ENCODE measurements at regions not wholly inside any gene's neighbourhood (a gene's known extent, or its start where the extent isn't known, plus 50 kb on each side); places are given as distances from the start of the nearest gene placed in this dataset.

GRCh38 chrX:134075894-134076718, 90.7 kb upstream of the GPC3 start (continued):
- TF ChIP-seq ZNF609 (CRISPR knock-in tag; IDR thresholded peaks at IDR 0.05; ENCODE audit: borderline replicate concordance) (no peak), ZC3H11A (IDR thresholded peaks at IDR 0.05; ENCODE audit: low read depth, low read length) (no peak), BHLHE40 (IDR thresholded peaks at IDR 0.05; ENCODE audit: low read length) (peak; percentile 68)

- DNase-seq (ENCODE audit: extremely low read depth in 1 of 4, low spot score in 3 of 4), result no peak
- H3K9ac ChIP-seq (ENCODE audit: insufficient read depth in 1 of 2, low read depth in 2 of 2, low read length in 2 of 2), result no peak overlapping the region
- no peak overlapping the region for H2AFZ ChIP-seq (ENCODE audit: low read depth, low read length)
- in situ Hi-C loops (cut with MboI), result no loop called here
- H3K27me3 ChIP-seq (ENCODE audit: control insufficient read depth in 2 of 2, insufficient read depth in 2 of 2, low read length in 2 of 2), result no peaks in the 10 kb centered on the region
- ChIA-PET POLR2A (no interaction called here), CTCF (ENCODE audit: low intra/inter-chr PET ratio) (no interaction called here)
- ATAC-seq, result no peak
- no TSS peak for BruUV-seq (replicated peaks)
- no peaks in the 10 kb centered on the region for H3K36me3 ChIP-seq (ENCODE audit: control insufficient read depth, insufficient read depth, low read length)
- H3K27ac ChIP-seq (ENCODE audit: extremely low read depth, low read depth, low read length), result no peak overlapping the region
- FAIRE-seq, result no peak
- H3K9me3 ChIP-seq (replicated peaks; ENCODE audit: control insufficient read depth, insufficient read depth, low read depth, low read length), result no peaks in the 10 kb centered on the region
- H3K9me1 ChIP-seq (ENCODE audit: control insufficient read depth, insufficient read depth, low read length), result no peaks in the 10 kb centered on the region
- intact Hi-C loops (cut with micrococcal nuclease), result no loop called here
- H3K4me3 ChIP-seq, result no peak overlapping the region
- no peaks in the 10 kb centered on the region for H3K4me1 ChIP-seq (replicated peaks in 1 of 2; ENCODE audit: control insufficient read depth in 2 of 2, insufficient read depth in 2 of 2, low read length in 2 of 2)
- TF ChIP-seq, protein P1, sequence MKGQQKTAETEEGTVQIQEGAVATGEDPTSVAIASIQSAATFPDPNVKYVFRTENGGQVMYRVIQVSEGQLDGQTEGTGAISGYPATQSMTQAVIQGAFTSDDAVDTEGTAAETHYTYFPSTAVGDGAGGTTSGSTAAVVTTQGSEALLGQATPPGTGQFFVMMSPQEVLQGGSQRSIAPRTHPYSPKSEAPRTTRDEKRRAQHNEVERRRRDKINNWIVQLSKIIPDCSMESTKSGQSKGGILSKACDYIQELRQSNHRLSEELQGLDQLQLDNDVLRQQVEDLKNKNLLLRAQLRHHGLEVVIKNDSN (CRISPR knock-in tag; IDR thresholded peaks at IDR 0.05), result no peak
- TF ChIP-seq ARNT (IDR thresholded peaks at IDR 0.05), result no peak
- no peak for TF ChIP-seq FOS (IDR thresholded peaks at IDR 0.05; ENCODE audit: extremely low read depth, insufficient read length)
- TF ChIP-seq HCFC1 (IDR thresholded peaks at IDR 0.05; ENCODE audit: low read depth, low read length), result no peak
- no peak for TF ChIP-seq ZNF253 (CRISPR knock-in tag; conservative IDR thresholded peaks at IDR 0.05)
- no peak for TF ChIP-seq TCF3 (CRISPR knock-in tag; IDR thresholded peaks at IDR 0.05)
- no peak for TF ChIP-seq ELF1 (tag; IDR thresholded peaks at IDR 0.05)
- TF ChIP-seq JUND (IDR thresholded peaks at IDR 0.05; ENCODE audit: borderline replicate concordance, low read depth, low read length), result no peak
- TF ChIP-seq JUND (tag; IDR thresholded peaks at IDR 0.05; ENCODE audit: borderline replicate concordance, low read depth, low read length), result no peak
- TF ChIP-seq, protein P2, sequence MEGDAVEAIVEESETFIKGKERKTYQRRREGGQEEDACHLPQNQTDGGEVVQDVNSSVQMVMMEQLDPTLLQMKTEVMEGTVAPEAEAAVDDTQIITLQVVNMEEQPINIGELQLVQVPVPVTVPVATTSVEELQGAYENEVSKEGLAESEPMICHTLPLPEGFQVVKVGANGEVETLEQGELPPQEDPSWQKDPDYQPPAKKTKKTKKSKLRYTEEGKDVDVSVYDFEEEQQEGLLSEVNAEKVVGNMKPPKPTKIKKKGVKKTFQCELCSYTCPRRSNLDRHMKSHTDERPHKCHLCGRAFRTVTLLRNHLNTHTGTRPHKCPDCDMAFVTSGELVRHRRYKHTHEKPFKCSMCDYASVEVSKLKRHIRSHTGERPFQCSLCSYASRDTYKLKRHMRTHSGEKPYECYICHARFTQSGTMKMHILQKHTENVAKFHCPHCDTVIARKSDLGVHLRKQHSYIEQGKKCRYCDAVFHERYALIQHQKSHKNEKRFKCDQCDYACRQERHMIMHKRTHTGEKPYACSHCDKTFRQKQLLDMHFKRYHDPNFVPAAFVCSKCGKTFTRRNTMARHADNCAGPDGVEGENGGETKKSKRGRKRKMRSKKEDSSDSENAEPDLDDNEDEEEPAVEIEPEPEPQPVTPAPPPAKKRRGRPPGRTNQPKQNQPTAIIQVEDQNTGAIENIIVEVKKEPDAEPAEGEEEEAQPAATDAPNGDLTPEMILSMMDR (IDR thresholded peaks at IDR 0.05 in 2 of 3, conservative IDR thresholded peaks at IDR 0.05 in 1 of 3; ENCODE audit: insufficient read depth in 2 of 3, low read depth in 1 of 3, low read length in 3 of 3), result no peak
- no peak for TF ChIP-seq GABPA (tag; conservative IDR thresholded peaks at IDR 0.05; ENCODE audit: low read depth)
- no peaks in the 10 kb centered on the region for H3K79me2 ChIP-seq (ENCODE audit: control insufficient read depth, insufficient read depth, low read length)
- no peak overlapping the region for H3K4me2 ChIP-seq (ENCODE audit: insufficient read depth, low read length)
- no peaks in the 10 kb centered on the region for H4K20me1 ChIP-seq (replicated peaks; ENCODE audit: control insufficient read depth, insufficient read depth, low read length)
Measured at GRCh38 chrX:134095366-134095765, 110.0 kb upstream of the GPC3 start.

All from K562 (cell line).